Activated naive CD8-positive, alpha-beta T cell treated with anti-CD3 and anti-CD28 coated beads for 36 hours (primary cell): ENCODE measurements at regions not wholly inside any gene's neighbourhood (a gene's known extent, or its start where the extent isn't known, plus 50 kb on each side); places are given as distances from the start of the nearest gene placed in this dataset.
"Not testable (repeated sequence)": the region's sequence is repeated elsewhere in the genome, so short reads cannot be mapped to it uniquely, and the experiment has no call there.

Experiments
- DNase-seq: peaks from one replicate; pipeline ENCODE4 v3.0.0; 2021
- H3K27ac Mint-ChIP-seq: one replicate; pipeline ENCODE4 v1.8.0; 2022; ENCODE audit warnings: mild to moderate bottlenecking, moderate library complexity, mixed read lengths
- H3K27me3 Mint-ChIP-seq: one replicate; pipeline ENCODE4 v1.8.0; 2022; ENCODE audit warnings: mild to moderate bottlenecking, mixed read lengths
- H3K36me3 Mint-ChIP-seq: one replicate; pipeline ENCODE4 v1.8.0; 2021; ENCODE audit warnings: mild to moderate bottlenecking, mixed read lengths
- H3K4me1 Mint-ChIP-seq: one replicate; pipeline ENCODE4 v1.8.0; 2021; ENCODE audit warnings: mixed read lengths
- H3K4me3 Mint-ChIP-seq: one replicate; pipeline ENCODE4 v1.8.0; 2022; ENCODE audit warnings: mild to moderate bottlenecking, moderate library complexity, mixed read lengths
- H3K9me3 Mint-ChIP-seq: one replicate; pipeline ENCODE4 v1.8.0; 2022; ENCODE audit warnings: mixed read lengths

DNA sequence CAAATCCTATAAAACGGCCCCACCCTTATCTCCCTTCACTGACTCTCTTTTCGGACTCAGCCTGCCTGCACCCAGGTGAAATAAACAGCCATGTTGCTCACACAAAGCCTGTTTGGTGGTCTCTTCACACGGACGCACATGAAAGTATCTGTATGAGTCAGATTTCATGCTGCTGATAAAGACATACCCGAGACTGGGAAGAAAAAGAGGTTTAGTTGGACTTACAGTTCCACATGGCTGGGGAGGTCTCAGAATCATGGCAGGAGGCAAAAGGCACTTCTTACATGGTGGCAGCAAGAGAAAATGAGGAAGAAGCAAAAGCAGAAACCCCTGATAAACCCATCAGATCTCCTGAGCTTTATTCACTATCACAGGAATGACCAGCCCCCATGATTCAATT is 249.3 kb upstream of the SPTLC3 start:
- H3K4me3 Mint-ChIP-seq, H3K4me1 Mint-ChIP-seq, H3K27me3 Mint-ChIP-seq, H3K36me3 Mint-ChIP-seq, H3K27ac Mint-ChIP-seq, DNase-seq, H3K9me3 Mint-ChIP-seq: not testable (repeated sequence)

DNA sequence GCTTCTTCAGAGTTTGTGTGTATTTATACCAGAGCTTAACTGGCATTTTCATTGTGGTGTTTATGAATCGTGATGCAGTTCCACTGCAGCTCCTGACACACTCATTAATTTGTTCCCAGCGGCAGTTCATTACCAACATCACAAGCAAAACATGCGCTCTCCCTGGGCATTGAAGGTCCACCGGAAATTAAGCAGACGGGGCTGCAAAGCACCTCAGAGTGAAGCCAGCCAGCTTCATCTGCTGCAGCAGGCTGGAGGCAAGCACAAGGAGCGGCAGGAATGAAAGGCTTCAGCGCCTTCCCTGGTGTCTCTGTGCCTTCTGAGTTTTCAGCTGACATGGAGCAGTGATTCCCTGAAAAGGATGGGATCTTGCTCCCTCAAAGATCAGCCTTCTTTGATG is 246.0 kb upstream of the SPTLC3 start:
- Mint-ChIP-seq H3K4me1 (no peaks in the 10 kb centered on the region), H3K27ac (no peak overlapping the region), H3K9me3 (no peaks in the 10 kb centered on the region), H3K27me3 (no peaks in the 10 kb centered on the region), H3K36me3 (no peaks in the 10 kb centered on the region), H3K4me3 (no peak overlapping the region)
- no peak for DNase-seq

DNA sequence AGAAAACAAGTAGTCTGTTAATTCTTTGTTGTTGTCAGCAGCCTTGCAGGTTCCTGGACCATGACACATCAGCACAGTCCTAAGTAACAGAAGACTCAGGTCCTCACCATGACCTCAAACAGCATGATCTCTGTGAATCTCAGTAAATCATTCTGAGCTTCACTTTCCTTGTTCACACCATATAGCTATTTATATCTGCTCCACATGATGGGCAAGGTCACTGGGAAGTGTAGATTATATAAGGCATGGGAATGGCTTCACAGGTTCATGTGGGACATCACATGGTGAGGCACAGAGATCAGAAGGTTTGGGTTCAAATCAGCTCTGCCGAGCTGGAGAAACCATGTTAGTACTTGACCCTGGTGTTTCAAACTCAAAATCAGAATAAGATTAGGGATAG is 245.4 kb upstream of the SPTLC3 start:
- H3K9me3 Mint-ChIP-seq, result no peaks in the 10 kb centered on the region
- no peaks in the 10 kb centered on the region for H3K4me1 Mint-ChIP-seq
- H3K27ac Mint-ChIP-seq, result no peak overlapping the region
- H3K4me3 Mint-ChIP-seq, result no peak overlapping the region
- H3K27me3 Mint-ChIP-seq, result no peaks in the 10 kb centered on the region
- no peaks in the 10 kb centered on the region for H3K36me3 Mint-ChIP-seq
- no peak for DNase-seq

DNA sequence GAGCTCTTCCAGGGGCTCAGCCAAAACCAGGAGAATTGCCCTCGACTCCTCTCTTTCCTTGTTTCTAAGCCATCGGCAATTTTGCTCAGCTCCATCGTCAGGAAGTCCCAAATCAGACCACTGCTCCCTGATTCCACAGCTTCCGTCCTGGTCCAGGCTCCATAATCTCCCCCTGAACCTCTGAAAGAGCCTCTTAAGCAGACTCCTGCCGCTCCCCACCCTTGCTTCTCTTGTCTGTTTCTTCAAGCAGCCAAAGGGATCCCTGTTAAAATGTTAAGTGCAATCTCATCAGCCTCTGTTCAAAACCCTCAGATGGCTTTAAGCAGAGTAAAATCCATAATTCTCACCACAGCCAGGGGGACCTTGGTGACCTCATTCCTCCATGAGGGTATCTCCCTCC is 244.7 kb upstream of the SPTLC3 start:
- Mint-ChIP-seq H3K9me3 (no peaks in the 10 kb centered on the region), H3K27ac (no peak overlapping the region), H3K4me1 (no peaks in the 10 kb centered on the region), H3K36me3 (no peaks in the 10 kb centered on the region), H3K27me3 (no peaks in the 10 kb centered on the region), H3K4me3 (no peak overlapping the region)
- no peak for DNase-seq

DNA sequence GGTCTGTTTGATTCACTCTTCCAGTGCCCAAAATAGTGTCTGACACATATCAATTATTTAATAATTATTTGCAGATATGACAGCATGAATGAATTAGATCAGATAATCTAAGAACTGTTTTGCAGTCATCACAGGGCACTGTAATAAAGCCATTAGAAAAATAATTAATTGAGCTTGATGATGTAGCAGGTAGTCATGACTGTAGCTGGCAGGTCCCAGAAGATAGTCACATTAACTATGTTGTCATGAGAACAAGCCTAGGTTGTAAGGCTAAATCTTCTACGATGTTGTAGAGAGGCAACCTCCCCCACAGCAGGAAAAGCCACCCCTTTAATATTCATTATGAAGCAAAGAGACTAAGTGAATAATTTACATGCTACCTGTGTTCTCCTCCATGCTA is 243.9 kb upstream of the SPTLC3 start:
- H3K4me1 Mint-ChIP-seq, result no peaks in the 10 kb centered on the region
- H3K36me3 Mint-ChIP-seq, result no peaks in the 10 kb centered on the region
- H3K9me3 Mint-ChIP-seq, result peaks cover 3% of the 10 kb centered on the region
- no peak for DNase-seq
- H3K4me3 Mint-ChIP-seq, result no peak overlapping the region
- no peak overlapping the region for H3K27ac Mint-ChIP-seq
- H3K27me3 Mint-ChIP-seq, result no peaks in the 10 kb centered on the region

DNA sequence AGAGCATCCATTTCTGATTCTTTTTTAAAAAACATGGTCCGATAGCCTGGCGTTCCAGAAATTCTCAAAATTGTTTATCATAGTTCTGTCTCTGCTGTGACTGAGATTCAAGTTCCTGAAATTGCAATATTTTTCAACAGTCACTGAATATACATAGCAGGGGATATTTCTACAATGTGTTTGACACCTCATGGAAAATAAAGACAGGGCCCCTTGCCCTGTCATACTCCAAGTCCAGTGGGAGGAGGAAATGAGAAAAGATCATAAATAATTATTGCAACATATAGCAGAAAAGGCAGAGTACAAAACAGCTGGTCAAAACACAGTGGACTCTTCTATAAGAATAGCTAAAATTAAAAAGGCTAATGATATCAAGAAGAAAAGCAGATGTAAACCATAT is 234.8 kb upstream of the SPTLC3 start:
- Mint-ChIP-seq H3K36me3 (no peaks in the 10 kb centered on the region), H3K4me3 (no peak overlapping the region), H3K9me3 (peaks cover 9% of the 10 kb centered on the region), H3K4me1 (no peaks in the 10 kb centered on the region), H3K27ac (no peak overlapping the region), H3K27me3 (no peaks in the 10 kb centered on the region)
- DNase-seq, result no peak

DNA sequence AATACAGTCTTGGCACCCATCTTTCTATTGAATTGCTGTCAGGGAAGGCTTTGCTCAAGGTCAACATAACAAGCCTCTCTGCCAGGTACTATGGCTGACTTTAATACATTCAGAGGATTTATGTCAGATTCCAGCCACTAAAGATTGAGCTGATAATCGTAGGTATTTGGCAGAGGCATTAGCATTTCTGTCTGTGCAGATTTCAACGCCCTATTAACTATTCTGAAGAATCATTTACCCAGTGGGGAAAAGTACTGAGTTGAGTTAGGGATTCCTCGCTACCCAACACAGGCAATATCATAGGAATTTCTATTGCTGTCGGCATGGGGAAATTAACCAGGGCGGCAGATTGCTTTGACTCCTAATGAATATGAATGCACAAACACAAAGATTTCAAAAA is 233.7 kb upstream of the SPTLC3 start:
- H3K27ac Mint-ChIP-seq, result no peak overlapping the region
- H3K9me3 Mint-ChIP-seq, result peaks cover 5% of the 10 kb centered on the region
- no peaks in the 10 kb centered on the region for H3K4me1 Mint-ChIP-seq
- H3K27me3 Mint-ChIP-seq, result no peaks in the 10 kb centered on the region
- H3K36me3 Mint-ChIP-seq, result no peaks in the 10 kb centered on the region
- H3K4me3 Mint-ChIP-seq, result no peak overlapping the region
- no peak for DNase-seq

DNA sequence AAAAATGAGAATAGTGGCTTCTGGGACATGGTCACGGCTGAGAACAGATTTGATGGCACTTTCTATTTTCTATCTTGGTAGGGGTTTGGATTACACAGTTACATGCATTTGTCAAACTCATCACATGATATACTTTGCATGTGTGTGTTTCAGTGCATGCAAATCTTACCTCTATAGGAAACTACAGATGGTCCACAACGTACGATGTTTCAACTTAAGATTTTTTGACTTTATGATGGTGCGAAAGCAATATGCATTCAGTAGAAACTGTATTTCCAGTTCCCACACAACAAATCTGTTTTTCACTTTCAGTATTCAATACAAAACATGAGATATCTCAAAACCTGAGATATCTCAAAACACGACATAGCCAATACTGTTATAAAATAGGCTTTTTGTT is 231.8 kb upstream of the SPTLC3 start:
- no peak overlapping the region for H3K27ac Mint-ChIP-seq
- H3K4me1 Mint-ChIP-seq, result no peaks in the 10 kb centered on the region
- H3K36me3 Mint-ChIP-seq, result no peaks in the 10 kb centered on the region
- no peak overlapping the region for H3K4me3 Mint-ChIP-seq
- no peaks in the 10 kb centered on the region for H3K27me3 Mint-ChIP-seq
- H3K9me3 Mint-ChIP-seq, result no peaks in the 10 kb centered on the region
- no peak for DNase-seq

DNA sequence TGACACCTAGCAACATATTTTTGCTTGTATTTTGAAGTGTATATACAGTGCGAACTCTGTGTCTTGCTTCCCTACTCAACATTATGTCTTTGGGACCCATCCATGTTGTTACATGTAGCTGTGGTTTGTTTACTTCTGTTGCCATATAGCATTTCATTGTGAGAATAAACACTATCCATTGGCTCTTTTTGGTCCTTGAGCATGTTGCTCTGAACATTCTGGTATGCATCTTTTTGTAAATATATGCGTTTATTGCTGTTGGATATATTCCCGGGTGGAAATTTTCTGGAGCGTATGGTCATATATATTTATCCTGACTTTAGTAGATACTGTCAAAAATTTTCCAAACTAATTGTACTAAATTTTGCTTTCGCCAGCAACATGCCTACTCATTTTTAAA is 222.5 kb upstream of the SPTLC3 start:
- no peak for DNase-seq
- Mint-ChIP-seq H3K4me1 (no peaks in the 10 kb centered on the region), H3K4me3 (no peak overlapping the region), H3K27ac (no peak overlapping the region), H3K9me3 (peaks cover 2% of the 10 kb centered on the region), H3K27me3 (no peaks in the 10 kb centered on the region), H3K36me3 (no peaks in the 10 kb centered on the region)

DNA sequence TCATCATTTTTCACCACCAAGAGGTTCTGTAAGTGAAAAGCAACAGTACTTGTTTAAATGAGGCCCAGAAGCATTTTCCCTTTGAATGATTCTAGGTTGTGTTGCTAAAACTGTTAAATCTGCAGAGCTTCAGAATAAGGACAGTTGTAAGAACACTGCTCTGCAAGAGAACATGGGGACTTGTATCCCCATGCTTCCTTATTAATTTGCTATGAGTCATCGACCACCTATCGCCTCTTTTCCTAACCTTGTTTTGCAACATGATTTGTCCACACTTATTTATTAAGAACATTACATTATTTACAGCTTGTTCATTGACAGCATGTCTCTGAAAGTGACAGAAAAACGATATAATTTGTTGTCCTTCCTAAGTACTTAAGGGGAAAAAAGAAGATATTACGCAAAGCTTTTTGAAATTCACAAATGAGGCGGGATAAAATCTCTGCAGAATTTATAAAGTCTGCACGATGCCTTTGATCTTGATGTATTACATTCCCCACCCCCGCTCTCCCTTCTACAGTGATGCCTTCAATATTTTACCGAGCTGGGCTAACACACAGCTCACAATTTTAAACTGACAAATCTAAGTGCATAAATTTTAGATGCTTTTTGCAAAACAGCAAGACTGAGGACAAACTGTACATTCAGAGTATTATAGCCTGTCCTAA is 220.0 kb upstream of the SPTLC3 start:
- Mint-ChIP-seq H3K4me1 (no peaks in the 10 kb centered on the region), H3K9me3 (no peaks in the 10 kb centered on the region), H3K36me3 (no peaks in the 10 kb centered on the region), H3K4me3 (no peak overlapping the region), H3K27me3 (no peaks in the 10 kb centered on the region), H3K27ac (no peak overlapping the region)
- no peak for DNase-seq

DNA sequence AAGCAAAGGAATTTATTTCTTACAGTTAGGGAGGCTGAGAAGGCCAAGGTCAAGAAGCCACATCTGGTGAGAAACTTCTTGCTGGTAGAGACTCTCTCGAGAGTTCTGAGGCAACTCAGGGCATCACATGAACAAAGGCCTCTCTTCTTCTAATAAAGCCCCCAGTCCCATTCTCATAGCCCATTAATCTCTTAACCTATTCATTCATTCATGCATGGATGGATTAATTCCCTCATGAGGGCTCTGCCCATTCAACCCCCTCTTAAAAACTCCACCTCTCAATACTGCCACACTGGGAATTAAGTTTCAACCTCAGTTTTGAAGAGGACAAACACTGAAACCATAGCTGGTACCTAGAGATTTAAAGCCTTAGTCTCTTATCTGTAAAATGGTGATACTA is 217.9 kb upstream of the SPTLC3 start:
- Mint-ChIP-seq H3K9me3 (no peaks in the 10 kb centered on the region), H3K36me3 (no peaks in the 10 kb centered on the region), H3K27ac (no peak overlapping the region), H3K4me3 (no peak overlapping the region), H3K4me1 (no peaks in the 10 kb centered on the region), H3K27me3 (no peaks in the 10 kb centered on the region)
- no peak for DNase-seq

DNA sequence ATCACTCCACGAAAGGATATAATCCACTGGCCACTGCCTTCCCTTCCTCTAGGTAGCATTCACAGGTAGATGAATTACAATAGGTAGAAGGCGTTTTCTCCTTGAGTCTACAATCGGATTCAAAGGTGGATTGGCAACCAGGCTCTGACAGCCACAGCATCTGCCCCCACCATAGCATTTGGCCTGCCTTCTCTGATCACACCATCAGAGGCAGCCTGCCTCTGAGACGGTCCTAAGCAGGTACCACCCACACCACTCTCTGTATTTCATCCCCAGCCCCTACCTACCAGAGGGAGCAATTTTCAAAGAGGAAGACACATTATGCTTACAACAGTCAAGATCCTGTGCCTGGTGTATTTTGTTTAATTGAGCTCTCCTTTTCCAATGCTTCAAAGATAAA is 210.5 kb upstream of the SPTLC3 start:
- H3K4me1 Mint-ChIP-seq, result no peaks in the 10 kb centered on the region
- H3K27me3 Mint-ChIP-seq, result peaks cover 3% of the 10 kb centered on the region
- H3K9me3 Mint-ChIP-seq, result no peaks in the 10 kb centered on the region
- no peak overlapping the region for H3K27ac Mint-ChIP-seq
- no peak overlapping the region for H3K4me3 Mint-ChIP-seq
- H3K36me3 Mint-ChIP-seq, result no peaks in the 10 kb centered on the region
- DNase-seq, result no peak

DNA sequence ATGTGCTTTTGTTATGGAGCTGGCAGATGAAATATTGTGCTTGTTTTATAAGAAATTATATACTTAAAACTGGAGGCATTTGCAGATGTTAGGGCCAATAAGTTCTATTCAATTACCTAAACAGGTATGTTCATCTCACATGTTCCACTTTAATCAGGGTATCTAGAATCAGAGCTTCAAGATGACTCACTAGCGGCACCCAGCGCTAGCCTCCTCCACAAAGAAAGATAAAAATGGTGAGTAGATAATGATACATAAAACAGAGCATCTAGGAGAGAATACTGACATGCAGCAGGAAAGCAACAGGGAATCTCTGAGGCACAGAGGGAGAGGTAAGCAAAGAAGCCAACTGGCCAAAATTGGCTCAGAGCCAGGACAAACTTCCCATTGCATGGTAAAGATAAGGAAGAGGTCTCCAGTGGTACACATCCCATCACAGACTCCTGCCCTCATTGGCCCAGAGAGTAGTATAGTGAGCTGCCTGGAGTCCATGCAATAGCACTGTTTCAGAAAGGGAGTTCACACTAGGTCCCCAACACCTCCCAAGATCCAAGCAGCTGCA is 200.7 kb upstream of the SPTLC3 start:
- Mint-ChIP-seq H3K27me3 (no peaks in the 10 kb centered on the region), H3K36me3 (no peaks in the 10 kb centered on the region), H3K4me1 (no peaks in the 10 kb centered on the region), H3K9me3 (peaks cover 11% of the 10 kb centered on the region), H3K27ac (no peak overlapping the region), H3K4me3 (no peak overlapping the region)
- no peak for DNase-seq

DNA sequence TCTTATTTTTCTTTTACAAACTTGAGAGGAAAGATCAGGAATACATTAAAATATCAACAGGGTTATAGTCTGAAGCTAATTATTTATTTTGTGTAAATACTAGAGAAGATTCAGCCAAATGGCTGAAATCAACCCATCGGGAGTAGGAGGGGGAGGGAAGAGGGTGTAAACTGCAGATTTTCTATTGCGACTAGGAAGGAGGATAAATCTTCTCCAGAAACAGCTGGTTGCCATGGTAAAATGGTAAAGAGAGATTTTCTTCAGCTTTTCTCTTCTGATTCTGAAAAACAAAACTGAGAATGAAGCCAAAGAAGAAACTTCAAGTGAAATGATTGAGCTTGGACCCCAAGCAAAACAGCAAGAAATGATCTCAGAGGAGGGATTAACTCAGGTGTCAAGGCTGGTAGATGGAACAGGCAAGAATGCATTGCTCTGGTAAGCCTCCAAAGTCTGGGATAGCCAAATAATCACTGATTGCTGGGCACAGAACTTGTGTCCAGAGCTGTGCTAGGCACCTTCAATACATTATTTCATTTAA is 193.5 kb upstream of the SPTLC3 start:
- H3K4me3 Mint-ChIP-seq, result no peak overlapping the region
- H3K4me1 Mint-ChIP-seq, result no peaks in the 10 kb centered on the region
- no peaks in the 10 kb centered on the region for H3K36me3 Mint-ChIP-seq
- H3K27me3 Mint-ChIP-seq, result no peaks in the 10 kb centered on the region
- H3K27ac Mint-ChIP-seq, result no peak overlapping the region
- H3K9me3 Mint-ChIP-seq, result peaks cover 9% of the 10 kb centered on the region
- DNase-seq, result no peak

DNA sequence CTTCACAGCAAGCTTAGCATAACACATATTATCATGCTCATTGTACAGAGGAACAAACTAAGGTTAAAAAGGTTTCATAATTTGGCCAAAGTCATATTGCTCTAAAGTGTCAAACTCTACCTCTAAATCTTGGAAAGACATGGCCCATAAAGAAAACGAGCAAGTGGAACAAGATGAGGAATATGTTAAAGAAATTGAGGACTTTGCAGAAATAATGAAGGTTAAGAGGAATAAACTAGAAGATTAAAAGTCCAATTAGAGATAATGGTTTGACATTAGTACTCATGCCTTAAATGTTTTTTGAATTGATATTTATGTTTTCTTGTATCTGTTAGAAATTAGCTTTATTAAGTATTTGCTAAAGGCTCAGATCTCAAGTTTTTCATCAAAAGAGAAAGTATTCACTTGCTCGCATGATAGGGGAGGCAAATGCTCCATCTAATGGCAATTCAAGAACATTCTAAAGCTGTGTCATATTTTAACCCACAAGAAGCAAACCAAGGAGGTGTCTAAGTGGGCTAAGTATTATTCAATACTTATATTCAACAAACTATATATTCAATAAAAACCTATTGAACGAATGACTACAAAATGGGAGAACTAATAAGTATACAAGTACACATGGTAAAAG is 192.9 kb upstream of the SPTLC3 start:
- H3K36me3 Mint-ChIP-seq, result no peaks in the 10 kb centered on the region
- DNase-seq, result no peak
- H3K9me3 Mint-ChIP-seq, result peaks cover 6% of the 10 kb centered on the region
- H3K27me3 Mint-ChIP-seq, result no peaks in the 10 kb centered on the region
- no peaks in the 10 kb centered on the region for H3K4me1 Mint-ChIP-seq
- no peak overlapping the region for H3K27ac Mint-ChIP-seq
- H3K4me3 Mint-ChIP-seq, result no peak overlapping the region

DNA sequence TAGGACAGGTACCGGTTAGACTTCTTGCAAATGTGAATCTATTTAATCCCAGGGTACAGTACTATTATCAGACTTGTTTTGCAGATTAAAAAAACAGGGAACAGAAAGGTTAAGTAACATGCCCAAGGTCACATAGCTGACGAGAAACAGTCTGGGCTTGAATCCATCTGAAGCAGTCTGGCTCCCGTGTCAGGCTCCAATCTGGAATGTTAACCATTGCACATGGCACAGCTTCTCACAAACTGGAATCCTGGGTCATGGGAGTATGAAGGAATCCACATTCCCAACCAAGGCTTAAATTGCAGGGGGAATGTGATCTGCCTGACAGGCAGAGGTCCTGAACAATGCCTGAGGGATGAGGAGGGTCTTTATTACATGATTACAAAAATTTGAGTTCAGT is 187.5 kb upstream of the SPTLC3 start:
- DNase-seq, result no peak
- Mint-ChIP-seq H3K4me1 (no peaks in the 10 kb centered on the region), H3K4me3 (no peak overlapping the region), H3K27me3 (no peaks in the 10 kb centered on the region), H3K36me3 (no peaks in the 10 kb centered on the region), H3K9me3 (no peaks in the 10 kb centered on the region), H3K27ac (no peak overlapping the region)
